ENCODE measurements at regions not wholly inside any gene's neighbourhood (a gene's known extent, or its start where the extent isn't known, plus 50 kb on each side); places are given as distances from the start of the nearest gene placed in this dataset.
A peak's percentile ranks its signal among the peaks of the same experiment; 100 is the strongest.

DNA sequence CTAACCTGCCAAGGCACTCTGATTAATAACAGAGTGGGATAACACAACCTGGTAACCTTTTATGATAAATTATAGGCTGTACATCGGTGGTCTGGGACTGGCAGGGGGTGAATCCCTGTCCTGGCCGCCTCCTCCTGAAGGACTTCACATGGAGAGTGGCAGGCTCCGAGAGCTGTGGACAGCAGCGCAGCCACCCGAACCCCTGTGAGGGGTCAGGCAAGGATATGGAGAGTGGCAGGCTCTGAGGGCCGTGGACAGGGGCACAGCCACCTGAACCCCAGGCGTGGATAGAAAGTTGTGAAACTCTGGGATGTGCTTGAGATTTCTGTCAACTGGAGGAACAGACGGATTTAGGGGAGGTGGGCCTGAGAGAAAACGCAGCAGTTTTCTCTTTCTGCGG lies 107.0 kb upstream of the MGMT start:
- intact Hi-C loops (cut with DNase I) = no loop called here
- H3K4me1 ChIP-seq = no peaks in the 10 kb centered on the region
- TF ChIP-seq, protein P1, sequence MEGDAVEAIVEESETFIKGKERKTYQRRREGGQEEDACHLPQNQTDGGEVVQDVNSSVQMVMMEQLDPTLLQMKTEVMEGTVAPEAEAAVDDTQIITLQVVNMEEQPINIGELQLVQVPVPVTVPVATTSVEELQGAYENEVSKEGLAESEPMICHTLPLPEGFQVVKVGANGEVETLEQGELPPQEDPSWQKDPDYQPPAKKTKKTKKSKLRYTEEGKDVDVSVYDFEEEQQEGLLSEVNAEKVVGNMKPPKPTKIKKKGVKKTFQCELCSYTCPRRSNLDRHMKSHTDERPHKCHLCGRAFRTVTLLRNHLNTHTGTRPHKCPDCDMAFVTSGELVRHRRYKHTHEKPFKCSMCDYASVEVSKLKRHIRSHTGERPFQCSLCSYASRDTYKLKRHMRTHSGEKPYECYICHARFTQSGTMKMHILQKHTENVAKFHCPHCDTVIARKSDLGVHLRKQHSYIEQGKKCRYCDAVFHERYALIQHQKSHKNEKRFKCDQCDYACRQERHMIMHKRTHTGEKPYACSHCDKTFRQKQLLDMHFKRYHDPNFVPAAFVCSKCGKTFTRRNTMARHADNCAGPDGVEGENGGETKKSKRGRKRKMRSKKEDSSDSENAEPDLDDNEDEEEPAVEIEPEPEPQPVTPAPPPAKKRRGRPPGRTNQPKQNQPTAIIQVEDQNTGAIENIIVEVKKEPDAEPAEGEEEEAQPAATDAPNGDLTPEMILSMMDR (IDR thresholded peaks at IDR 0.05) = no peak
- no peaks in the 10 kb centered on the region for H3K36me3 ChIP-seq
- no peak overlapping the region for H3K27ac ChIP-seq
- ATAC-seq (no peak), DNase-seq (no peak)
- H3K9me3 ChIP-seq = peaks cover 8% of the 10 kb centered on the region
- H3K27me3 ChIP-seq = no peaks in the 10 kb centered on the region
- H3K4me3 ChIP-seq = no peak overlapping the region

GRCh38 chr10:129361676-129362376 lies 105.2 kb upstream of the MGMT start:
- Histone ChIP-seq H3K4me3 (no peak overlapping the region), H3K27me3 (no peaks in the 10 kb centered on the region), H3K4me1 (no peaks in the 10 kb centered on the region), H3K9me3 (no peaks in the 10 kb centered on the region), H3K27ac (no peak overlapping the region), H3K36me3 (no peaks in the 10 kb centered on the region)
- ATAC-seq (peak; percentile 82), DNase-seq (no peak)
- TF ChIP-seq, protein P1 (IDR thresholded peaks at IDR 0.05) = no peak
- intact Hi-C loops (cut with DNase I) = no loop called here

GRCh38 chr10:129364949-129365348 lies 102.1 kb upstream of the MGMT start:
- Histone ChIP-seq H3K27ac (no peak overlapping the region), H3K9me3 (no peaks in the 10 kb centered on the region), H3K36me3 (no peaks in the 10 kb centered on the region), H3K27me3 (no peaks in the 10 kb centered on the region), H3K4me3 (no peak overlapping the region), H3K4me1 (no peaks in the 10 kb centered on the region)
- intact Hi-C loops (cut with DNase I) = no loop called here
- DNase-seq (no peak), ATAC-seq (no peak)
- TF ChIP-seq, protein P1 (IDR thresholded peaks at IDR 0.05) = no peak

DNA sequence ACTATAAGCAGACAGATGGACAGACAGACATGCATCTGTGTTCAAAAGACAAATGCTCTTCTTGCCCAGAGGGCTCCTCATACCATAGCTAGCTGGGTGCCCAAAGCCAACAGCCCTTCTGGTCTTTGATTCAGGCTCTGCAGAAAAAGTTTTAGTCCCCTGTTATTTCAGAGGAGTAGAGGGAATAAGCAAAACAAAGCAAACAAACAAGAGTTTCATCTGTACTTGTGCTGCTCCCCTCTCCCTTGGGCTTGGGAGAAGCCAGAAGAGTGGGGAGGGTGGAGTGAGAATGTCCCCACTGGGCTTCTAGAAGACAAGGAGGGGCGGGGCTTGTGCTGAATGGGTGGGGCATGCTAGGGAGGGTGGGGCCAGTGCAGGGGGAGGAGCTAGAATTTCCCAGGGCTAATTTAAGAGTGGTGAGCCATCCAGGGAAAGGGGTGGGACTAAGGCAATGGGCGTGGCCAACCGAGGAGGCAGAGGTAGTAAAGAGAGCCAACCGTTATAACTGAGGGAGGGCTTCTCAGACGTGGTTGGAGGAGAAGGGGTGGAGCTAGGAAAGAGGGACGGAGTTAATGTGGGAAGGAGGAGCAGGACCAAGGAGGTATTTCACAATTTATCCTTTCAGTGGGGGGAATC lies 101.2 kb upstream of the MGMT start:
- no peaks in the 10 kb centered on the region for H3K36me3 ChIP-seq
- H3K4me1 ChIP-seq = no peaks in the 10 kb centered on the region
- intact Hi-C loops (cut with DNase I) = no loop called here
- DNase-seq (no peak), ATAC-seq (no peak)
- no peak overlapping the region for H3K4me3 ChIP-seq
- TF ChIP-seq, protein P1 (IDR thresholded peaks at IDR 0.05) = no peak
- no peak overlapping the region for H3K27ac ChIP-seq
- no peaks in the 10 kb centered on the region for H3K27me3 ChIP-seq
- H3K9me3 ChIP-seq = no peaks in the 10 kb centered on the region

GRCh38 chr10:129366450-129366849 lies 100.6 kb upstream of the MGMT start:
- no peaks in the 10 kb centered on the region for H3K4me1 ChIP-seq
- no peak for DNase-seq
- no peaks in the 10 kb centered on the region for H3K36me3 ChIP-seq
- intact Hi-C loops (cut with DNase I) = no loop called here
- TF ChIP-seq, protein P1 (IDR thresholded peaks at IDR 0.05) = no peak
- no peak for ATAC-seq
- no peaks in the 10 kb centered on the region for H3K9me3 ChIP-seq
- no peaks in the 10 kb centered on the region for H3K27me3 ChIP-seq
- H3K27ac ChIP-seq = no peak overlapping the region
- H3K4me3 ChIP-seq = no peak overlapping the region
